Loucy (cell line): ENCODE measurements at regions not wholly inside any gene's neighbourhood (a gene's known extent, or its start where the extent isn't known, plus 50 kb on each side); places are given as distances from the start of the nearest gene placed in this dataset.

Experiments used
- H2AFZ ChIP-seq: fragments of 200-600 bp; sonication (generic); 2 replicates; pipeline ENCODE4 v1.6.0; 2016; ENCODE audit warnings: antibody characterized with exemption, mild to moderate bottlenecking, low read length, moderate library complexity
- H3F3A ChIP-seq: fragments of 200-600 bp; 2 replicates; pipeline ENCODE4 v1.6.0; 2016; ENCODE audit warnings: antibody characterized with exemption, low read depth, mild to moderate bottlenecking
- H3K27me3 ChIP-seq: fragments of 200-600 bp; sonication (generic); 2 replicates; pipeline ENCODE4 v1.6.1; 2014; ENCODE audit warnings: low read length, mild to moderate bottlenecking; ENCODE audit not compliant: insufficient read depth, poor library complexity, severe bottlenecking
- H3K36me3 ChIP-seq: fragments of 200-600 bp; sonication (generic); 2 replicates; pipeline ENCODE4 v1.6.1; 2016; ENCODE audit warnings: low read length; ENCODE audit not compliant: insufficient read depth
- H3K4me1 ChIP-seq: fragments of 200-600 bp; sonication (generic); 2 replicates; pipeline ENCODE4 v1.5.1; 2014; ENCODE audit warnings: low read length, mild to moderate bottlenecking; ENCODE audit not compliant: insufficient read depth, poor library complexity, severe bottlenecking
- H3K4me2 ChIP-seq: fragments of 200-600 bp; sonication (generic); 2 replicates; pipeline ENCODE4 v1.6.0; 2014; ENCODE audit warnings: antibody characterized with exemption, low read length, low read depth, mild to moderate bottlenecking; ENCODE audit not compliant: poor library complexity, severe bottlenecking
- H3K4me3 ChIP-seq: fragments of 200-600 bp; sonication (generic); 2 replicates; pipeline ENCODE4 v1.5.1; 2014; ENCODE audit warnings: low read length, mild to moderate bottlenecking, mixed read lengths; ENCODE audit not compliant: poor library complexity, severe bottlenecking
- H3K79me2 ChIP-seq: fragments of 200-600 bp; sonication (generic); 2 replicates; pipeline ENCODE4 v1.6.1; 2014; ENCODE audit warnings: low read length; ENCODE audit not compliant: insufficient read depth
- H3K9ac ChIP-seq: fragments of 200-600 bp; sonication (generic); 2 replicates; pipeline ENCODE4 v1.6.0; 2014; ENCODE audit warnings: mild to moderate bottlenecking, low read depth, low read length, moderate library complexity; ENCODE audit not compliant: poor library complexity, severe bottlenecking
- H3K9me2 ChIP-seq: fragments of 200-600 bp; sonication (generic); replicated peaks from 2 replicates; pipeline ENCODE4 v1.6.1; 2016; ENCODE audit warnings: low read depth, low read length, mixed read lengths
- H3K9me3 ChIP-seq: fragments of 200-600 bp; sonication (generic); 2 replicates; pipeline ENCODE4 v1.6.1; 2014; ENCODE audit warnings: mild to moderate bottlenecking, antibody characterized with exemption, low read length, low read depth; ENCODE audit not compliant: insufficient read depth
- H4K20me1 ChIP-seq: fragments of 200-600 bp; sonication (generic); 2 replicates; pipeline ENCODE4 v1.6.0; 2014; ENCODE audit warnings: antibody characterized with exemption, low read length, mild to moderate bottlenecking; ENCODE audit not compliant: insufficient read depth, poor library complexity, severe bottlenecking
- EZH2phosphoT487 ChIP-seq: fragments of 200-600 bp; IDR thresholded peaks from 2 replicates; pipeline ENCODE4 v1.6.1; 2018; ENCODE audit warnings: antibody characterized with exemption, mild to moderate bottlenecking, moderate library complexity, borderline replicate concordance
- TF ChIP-seq, protein P1 (sequence below): fragments of 200-600 bp; sonication (generic); conservative IDR thresholded peaks from 2 replicates; pipeline ENCODE4 v1.5.1; 2014; ENCODE audit warnings: mild to moderate bottlenecking, antibody characterized with exemption, low read length

DNA sequence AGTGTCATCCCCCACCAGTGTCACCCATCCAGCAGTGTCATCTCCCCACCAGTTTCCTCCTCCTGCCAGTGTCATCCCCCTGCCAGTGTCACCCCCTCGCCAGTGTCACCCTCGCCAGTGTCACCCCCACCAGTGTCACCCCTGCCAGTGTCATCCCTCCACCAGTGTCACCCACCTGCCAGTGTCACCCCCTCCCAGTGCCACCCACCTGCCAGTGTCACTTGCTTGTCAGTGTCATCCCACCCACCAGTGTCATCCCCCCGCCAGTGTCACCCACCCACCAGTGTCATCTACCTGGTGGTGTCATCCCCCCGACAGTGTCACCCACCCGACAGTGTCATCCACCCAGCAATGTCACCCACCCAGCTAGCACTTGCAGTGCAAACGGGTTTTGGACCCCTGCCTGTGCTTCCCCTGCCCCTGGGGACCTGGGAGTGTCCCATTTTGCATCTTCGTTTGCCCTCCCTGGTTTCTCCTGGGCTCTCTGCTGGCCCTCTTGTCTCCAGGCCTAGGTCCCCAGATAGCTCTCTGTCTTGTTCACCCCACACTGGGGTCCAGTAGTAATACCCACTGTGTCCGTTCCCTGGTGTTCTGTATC is 99.8 kb upstream of the PRR20G start:
- no peaks in the 10 kb centered on the region for H3K4me1 ChIP-seq
- TF ChIP-seq EZH2phosphoT487 = no peak
- TF ChIP-seq, protein P1, sequence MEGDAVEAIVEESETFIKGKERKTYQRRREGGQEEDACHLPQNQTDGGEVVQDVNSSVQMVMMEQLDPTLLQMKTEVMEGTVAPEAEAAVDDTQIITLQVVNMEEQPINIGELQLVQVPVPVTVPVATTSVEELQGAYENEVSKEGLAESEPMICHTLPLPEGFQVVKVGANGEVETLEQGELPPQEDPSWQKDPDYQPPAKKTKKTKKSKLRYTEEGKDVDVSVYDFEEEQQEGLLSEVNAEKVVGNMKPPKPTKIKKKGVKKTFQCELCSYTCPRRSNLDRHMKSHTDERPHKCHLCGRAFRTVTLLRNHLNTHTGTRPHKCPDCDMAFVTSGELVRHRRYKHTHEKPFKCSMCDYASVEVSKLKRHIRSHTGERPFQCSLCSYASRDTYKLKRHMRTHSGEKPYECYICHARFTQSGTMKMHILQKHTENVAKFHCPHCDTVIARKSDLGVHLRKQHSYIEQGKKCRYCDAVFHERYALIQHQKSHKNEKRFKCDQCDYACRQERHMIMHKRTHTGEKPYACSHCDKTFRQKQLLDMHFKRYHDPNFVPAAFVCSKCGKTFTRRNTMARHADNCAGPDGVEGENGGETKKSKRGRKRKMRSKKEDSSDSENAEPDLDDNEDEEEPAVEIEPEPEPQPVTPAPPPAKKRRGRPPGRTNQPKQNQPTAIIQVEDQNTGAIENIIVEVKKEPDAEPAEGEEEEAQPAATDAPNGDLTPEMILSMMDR = no peak
- no peak overlapping the region for H3K4me2 ChIP-seq
- no peaks in the 10 kb centered on the region for H3K9me3 ChIP-seq
- no peaks in the 10 kb centered on the region for H3K79me2 ChIP-seq
- H4K20me1 ChIP-seq = no peaks in the 10 kb centered on the region
- no peaks in the 10 kb centered on the region for H3K27me3 ChIP-seq
- H3K36me3 ChIP-seq = no peaks in the 10 kb centered on the region
- H3K9ac ChIP-seq = no peak overlapping the region
- no peak overlapping the region for H2AFZ ChIP-seq
- H3K9me2 ChIP-seq = no peaks in the 10 kb centered on the region
- no peak overlapping the region for H3K4me3 ChIP-seq
- no peaks in the 10 kb centered on the region for H3F3A ChIP-seq

DNA sequence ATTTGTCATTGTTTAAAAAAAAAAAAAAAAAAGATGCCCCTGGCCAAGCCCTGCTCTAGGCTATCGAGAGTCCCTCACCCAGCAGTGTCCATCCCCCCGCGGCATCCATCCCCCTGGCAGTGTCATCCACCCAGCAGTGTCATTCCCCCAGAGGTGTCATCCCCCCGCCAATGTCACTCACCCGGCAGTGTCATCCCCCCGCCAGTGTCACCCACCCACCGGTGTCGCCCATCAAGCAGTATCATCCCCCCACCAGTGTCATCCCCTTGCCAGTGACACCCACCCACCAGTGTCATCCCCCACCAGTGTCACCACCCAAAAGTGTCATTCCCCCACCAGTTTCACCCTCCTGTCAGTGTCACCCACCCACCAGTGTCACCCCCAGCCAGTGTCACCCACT is 99.3 kb upstream of the PRR20G start:
- no peak overlapping the region for H3K4me3 ChIP-seq
- no peaks in the 10 kb centered on the region for H3F3A ChIP-seq
- H3K27me3 ChIP-seq = no peaks in the 10 kb centered on the region
- no peaks in the 10 kb centered on the region for H3K9me3 ChIP-seq
- TF ChIP-seq, protein P1 = no peak
- TF ChIP-seq EZH2phosphoT487 = no peak
- no peaks in the 10 kb centered on the region for H3K79me2 ChIP-seq
- H4K20me1 ChIP-seq = no peaks in the 10 kb centered on the region
- H3K9me2 ChIP-seq = no peaks in the 10 kb centered on the region
- H3K9ac ChIP-seq = no peak overlapping the region
- H3K4me1 ChIP-seq = no peaks in the 10 kb centered on the region
- H3K36me3 ChIP-seq = no peaks in the 10 kb centered on the region
- no peak overlapping the region for H2AFZ ChIP-seq
- no peak overlapping the region for H3K4me2 ChIP-seq

DNA sequence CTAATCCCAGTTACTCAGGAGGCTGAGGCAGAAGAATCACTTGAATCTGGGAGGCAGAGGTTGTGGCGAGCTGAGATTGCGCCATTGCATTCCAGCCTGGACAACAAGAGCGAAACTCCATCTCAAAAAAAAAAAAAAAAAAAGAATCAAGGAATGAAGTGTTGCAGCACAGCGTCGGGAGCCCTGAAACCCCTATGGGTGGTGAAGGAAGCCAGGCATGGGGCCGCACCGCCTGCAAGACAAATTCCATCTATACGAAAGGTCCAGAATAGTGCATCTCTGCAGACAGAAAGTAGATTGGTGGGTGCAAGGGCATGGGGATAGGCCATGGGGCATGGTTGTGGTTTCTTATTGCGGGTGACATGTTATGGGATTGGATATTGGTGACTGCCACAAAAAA is 98.6 kb upstream of the PRR20G start:
- H3K9ac ChIP-seq = no peak overlapping the region
- no peak overlapping the region for H2AFZ ChIP-seq
- H3K9me3 ChIP-seq = no peaks in the 10 kb centered on the region
- no peaks in the 10 kb centered on the region for H3K36me3 ChIP-seq
- H4K20me1 ChIP-seq = no peaks in the 10 kb centered on the region
- no peak overlapping the region for H3K4me3 ChIP-seq
- H3K9me2 ChIP-seq = no peaks in the 10 kb centered on the region
- no peaks in the 10 kb centered on the region for H3K4me1 ChIP-seq
- no peak overlapping the region for H3K4me2 ChIP-seq
- no peak for TF ChIP-seq EZH2phosphoT487
- TF ChIP-seq, protein P1 = no peak
- H3F3A ChIP-seq = no peaks in the 10 kb centered on the region
- H3K27me3 ChIP-seq = no peaks in the 10 kb centered on the region
- H3K79me2 ChIP-seq = no peaks in the 10 kb centered on the region
